ENCODE measurements at regions not wholly inside any gene's neighbourhood (a gene's known extent, or its start where the extent isn't known, plus 50 kb on each side); places are given as distances from the start of the nearest gene placed in this dataset.

DNA sequence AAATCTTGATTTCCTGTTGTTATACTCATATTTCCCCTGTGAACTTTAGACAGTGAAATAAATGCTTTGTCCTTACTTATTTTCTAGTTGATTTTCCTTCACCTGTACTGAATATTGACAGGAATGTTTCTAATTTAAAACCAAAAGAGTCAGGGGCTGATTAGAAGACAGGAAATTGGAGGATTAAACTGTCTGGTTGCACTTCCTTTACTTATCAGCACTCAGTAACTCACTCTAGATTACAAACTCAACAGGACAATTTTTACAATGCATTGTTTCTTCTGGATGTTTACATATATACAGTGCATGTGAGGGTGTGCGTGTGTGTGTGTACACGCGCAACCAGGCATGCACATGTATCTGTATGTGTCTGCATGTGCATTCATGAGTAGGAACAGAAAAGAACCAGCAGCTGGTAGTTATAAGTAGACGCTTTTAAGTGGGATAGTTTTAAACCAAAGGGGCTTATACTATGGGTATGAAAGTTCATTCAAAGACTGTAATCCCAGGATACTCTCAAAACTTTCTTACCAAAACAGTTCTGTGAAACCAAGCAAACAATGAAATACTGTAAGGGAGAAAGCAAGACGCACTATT, 212.0 kb upstream of the NFIA start:
- TF ChIP-seq, protein P1, sequence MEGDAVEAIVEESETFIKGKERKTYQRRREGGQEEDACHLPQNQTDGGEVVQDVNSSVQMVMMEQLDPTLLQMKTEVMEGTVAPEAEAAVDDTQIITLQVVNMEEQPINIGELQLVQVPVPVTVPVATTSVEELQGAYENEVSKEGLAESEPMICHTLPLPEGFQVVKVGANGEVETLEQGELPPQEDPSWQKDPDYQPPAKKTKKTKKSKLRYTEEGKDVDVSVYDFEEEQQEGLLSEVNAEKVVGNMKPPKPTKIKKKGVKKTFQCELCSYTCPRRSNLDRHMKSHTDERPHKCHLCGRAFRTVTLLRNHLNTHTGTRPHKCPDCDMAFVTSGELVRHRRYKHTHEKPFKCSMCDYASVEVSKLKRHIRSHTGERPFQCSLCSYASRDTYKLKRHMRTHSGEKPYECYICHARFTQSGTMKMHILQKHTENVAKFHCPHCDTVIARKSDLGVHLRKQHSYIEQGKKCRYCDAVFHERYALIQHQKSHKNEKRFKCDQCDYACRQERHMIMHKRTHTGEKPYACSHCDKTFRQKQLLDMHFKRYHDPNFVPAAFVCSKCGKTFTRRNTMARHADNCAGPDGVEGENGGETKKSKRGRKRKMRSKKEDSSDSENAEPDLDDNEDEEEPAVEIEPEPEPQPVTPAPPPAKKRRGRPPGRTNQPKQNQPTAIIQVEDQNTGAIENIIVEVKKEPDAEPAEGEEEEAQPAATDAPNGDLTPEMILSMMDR (IDR thresholded peaks at IDR 0.05) = no peak
- no peak for TF ChIP-seq POLR2A (IDR thresholded peaks at IDR 0.05)

Data from lower leg skin (tissue), 3 donors.